Naive thymus-derived CD8-positive, alpha-beta T cell (primary cell): ENCODE measurements at regions not wholly inside any gene's neighbourhood (a gene's known extent, or its start where the extent isn't known, plus 50 kb on each side); places are given as distances from the start of the nearest gene placed in this dataset.
A peak's percentile ranks its signal among the peaks of the same experiment; 100 is the strongest.
"Not testable (repeated sequence)": the region's sequence is repeated elsewhere in the genome, so short reads cannot be mapped to it uniquely, and the experiment has no call there.

Source experiments
- ATAC-seq, 2 donors: fragments of 150-1000 bp; cut with Tn5 transposase in 1 of 2; sonication (Bioruptor Pico), chemical (Tn5 transposase) in 1 of 2; 1 replicate in 1 of 2; 2 replicates in 1 of 2; pipeline ENCODE4 v1.10.0; 2021; ENCODE audit warnings: mild to moderate bottlenecking in 2 of 2, moderate library complexity in 2 of 2
- POLR2A ChIA-PET: fragments of 350-600 bp; sonication (Branson Sonifier 250); formaldehyde crosslinking; loops from one replicate; lab custom pipeline; 2021; ENCODE audit warnings: antibody characterized with exemption; lab: Charles Lee
- DNase-seq, 10 donors: peaks; one replicate each; pipeline versions ENCODE4 v3.0.0 to v3.0.0-alpha.2; 2020 to 2022
- H3K27ac Mint-ChIP-seq, 10 donors: one replicate each; pipeline ENCODE4 v1.8.0; 2020 to 2022; ENCODE audit warnings: mild to moderate bottlenecking in 10 of 10, mixed read lengths in 10 of 10, moderate library complexity in 4 of 10, inconsistent platforms in 1 of 10
- H3K27me3 Mint-ChIP-seq, 5 donors: one replicate each; pipeline ENCODE4 v1.8.0; 2021 to 2022; ENCODE audit warnings: mixed read lengths in 5 of 5
- H3K36me3 Mint-ChIP-seq, 3 donors: one replicate each; pipeline ENCODE4 v1.8.0; 2020 to 2022; ENCODE audit warnings: mixed read lengths in 3 of 3, mild to moderate bottlenecking in 2 of 3, inconsistent platforms in 1 of 3
- H3K4me1 Mint-ChIP-seq, 4 donors: one replicate each; pipeline ENCODE4 v1.8.0; 2021 to 2022; ENCODE audit warnings: mixed read lengths in 4 of 4
- H3K4me3 Mint-ChIP-seq, 10 donors: one replicate each; pipeline ENCODE4 v1.8.0; 2020 to 2022; ENCODE audit warnings: mild to moderate bottlenecking in 10 of 10, mixed read lengths in 10 of 10, moderate library complexity in 6 of 10, inconsistent platforms in 1 of 10
- H3K9me3 Mint-ChIP-seq, 9 donors: one replicate each; pipeline ENCODE4 v1.8.0; 2020 to 2022; ENCODE audit warnings: mixed read lengths in 9 of 9, mild to moderate bottlenecking in 3 of 9, inconsistent platforms in 1 of 9, moderate library complexity in 1 of 9

DNA sequence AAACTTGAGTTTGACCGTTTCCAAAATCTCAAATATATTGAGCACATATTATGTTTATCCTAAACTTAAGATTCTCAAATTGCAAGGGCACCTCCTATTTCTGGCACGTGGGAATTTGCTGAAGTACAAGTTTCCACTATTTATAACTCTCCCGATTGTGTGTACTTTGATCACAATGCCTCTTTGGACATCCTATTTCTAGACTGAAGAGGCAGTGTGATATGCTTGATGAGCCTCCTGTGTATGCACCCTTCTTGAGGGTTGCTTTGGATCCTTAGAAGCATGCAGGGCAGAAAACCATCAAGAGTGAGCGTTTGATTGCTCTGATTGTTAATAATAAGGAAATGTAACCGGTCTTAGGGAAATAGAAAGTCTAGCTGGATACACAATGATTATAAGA, 218.9 kb upstream of the RBM19 start:
- no peak overlapping the region for H3K27ac Mint-ChIP-seq
- no peaks in the 10 kb centered on the region for H3K4me1 Mint-ChIP-seq
- H3K36me3 Mint-ChIP-seq = peaks cover 0 to 8% (median 0%) of the 10 kb centered on the region in 3 donors
- no peak overlapping the region for H3K4me3 Mint-ChIP-seq
- DNase-seq = no peak
- POLR2A ChIA-PET = no interaction called here
- H3K27me3 Mint-ChIP-seq = peaks cover 2 to 37% (median 7%) of the 10 kb centered on the region in 5 donors
- H3K9me3 Mint-ChIP-seq = peaks cover 0 to 15% (median 5%) of the 10 kb centered on the region in 9 donors
- ATAC-seq = no peak

DNA sequence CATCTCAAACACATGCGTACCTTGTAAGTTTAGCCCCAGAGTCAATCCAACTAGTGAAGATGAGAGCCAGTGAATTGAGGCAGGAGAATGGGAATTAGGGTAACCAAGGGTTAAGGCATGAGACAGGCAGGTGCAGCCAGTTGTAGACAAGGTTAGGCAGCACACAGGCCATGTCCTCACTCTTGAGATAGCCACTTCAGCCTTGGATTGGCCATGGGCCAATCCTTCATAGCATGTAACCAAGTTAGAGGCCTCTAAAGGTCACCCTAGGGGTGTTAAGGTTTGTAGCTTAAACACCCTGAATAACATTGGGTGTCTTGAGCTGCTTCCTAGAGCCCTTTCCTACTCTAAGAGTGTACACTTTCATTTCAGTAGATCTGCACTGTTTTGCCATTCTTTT, 208.2 kb upstream of the RBM19 start:
- Mint-ChIP-seq H3K4me3 (no peak overlapping the region), H3K36me3 (no peaks in the 10 kb centered on the region), H3K4me1 (no peaks in the 10 kb centered on the region), H3K9me3 (no peaks in the 10 kb centered on the region), H3K27me3 (peaks cover 0 to 17% (median 6%) of the 10 kb centered on the region in 5 donors), H3K27ac (no peak overlapping the region)
- POLR2A ChIA-PET = no interaction called here
- DNase-seq (no peak), ATAC-seq (no peak)

- DNase-seq (no peak), ATAC-seq (no peak)
- peaks cover 0 to 26% (median 6%) of the 10 kb centered on the region in 5 donors for H3K27me3 Mint-ChIP-seq
- no peak overlapping the region for H3K4me3 Mint-ChIP-seq
- POLR2A ChIA-PET = no interaction called here
- H3K36me3 Mint-ChIP-seq = no peaks in the 10 kb centered on the region
- H3K4me1 Mint-ChIP-seq = no peaks in the 10 kb centered on the region
- no peaks in the 10 kb centered on the region for H3K9me3 Mint-ChIP-seq
- peak overlapping the region in 1 of 10 donors; percentile 54 for H3K27ac Mint-ChIP-seq
Observed at GRCh38 chr12:114172135-114172534, 206.0 kb upstream of the RBM19 start.

DNA sequence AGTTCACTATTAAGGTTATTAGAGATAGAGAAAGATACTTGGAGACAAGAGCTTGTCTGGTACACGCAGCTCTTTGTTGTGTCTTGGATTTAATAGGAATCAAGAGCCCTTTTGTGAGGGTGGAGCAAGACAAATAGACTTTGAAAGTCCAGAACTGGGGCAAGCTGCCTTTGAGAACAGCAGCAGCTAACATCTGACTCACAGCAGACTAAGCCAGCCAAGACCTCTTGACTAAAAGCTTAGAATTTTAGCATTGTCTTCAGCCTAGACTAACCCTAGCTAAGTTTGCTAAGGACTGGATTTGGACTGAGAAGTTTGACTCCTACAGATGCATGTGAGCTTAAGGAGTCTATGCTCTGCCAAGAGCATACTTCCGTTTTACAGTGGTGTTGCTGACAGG, 201.9 kb upstream of the RBM19 start:
- POLR2A ChIA-PET = no interaction called here
- no peaks in the 10 kb centered on the region for H3K36me3 Mint-ChIP-seq
- H3K9me3 Mint-ChIP-seq = peaks cover 0 to 2% (median 0%) of the 10 kb centered on the region in 9 donors
- H3K4me3 Mint-ChIP-seq = no peak overlapping the region
- H3K27ac Mint-ChIP-seq = no peak overlapping the region
- DNase-seq (no peak), ATAC-seq (no peak)
- peaks cover 0 to 48% (median 13%) of the 10 kb centered on the region in 5 donors for H3K27me3 Mint-ChIP-seq
- no peaks in the 10 kb centered on the region for H3K4me1 Mint-ChIP-seq

DNA sequence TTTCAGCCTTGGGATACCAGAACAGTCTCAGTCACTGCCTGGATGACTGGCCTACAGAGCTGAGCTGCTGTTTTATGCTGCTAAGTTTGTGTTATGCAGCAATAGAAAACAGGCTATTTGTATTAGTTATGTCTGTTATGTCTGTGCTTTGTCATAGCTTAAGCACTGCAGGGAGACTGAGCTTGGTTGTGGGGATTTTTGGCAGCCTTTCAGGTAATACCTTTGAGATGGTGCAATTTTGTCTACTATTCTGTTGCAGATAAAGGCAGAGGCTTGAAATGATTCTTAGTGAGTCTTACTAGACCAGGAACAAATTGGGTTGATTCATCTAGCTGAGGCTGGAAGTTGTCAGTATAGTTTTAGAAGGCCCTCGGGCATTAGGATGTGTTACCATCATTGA, 201.3 kb upstream of the RBM19 start:
- no peak overlapping the region for H3K4me3 Mint-ChIP-seq
- ATAC-seq (no peak), DNase-seq (no peak)
- H3K9me3 Mint-ChIP-seq = peaks cover 0 to 2% (median 0%) of the 10 kb centered on the region in 9 donors
- H3K4me1 Mint-ChIP-seq = no peaks in the 10 kb centered on the region
- no peak overlapping the region for H3K27ac Mint-ChIP-seq
- peaks cover 0 to 48% (median 13%) of the 10 kb centered on the region in 5 donors for H3K27me3 Mint-ChIP-seq
- POLR2A ChIA-PET = no interaction called here
- no peaks in the 10 kb centered on the region for H3K36me3 Mint-ChIP-seq

DNA sequence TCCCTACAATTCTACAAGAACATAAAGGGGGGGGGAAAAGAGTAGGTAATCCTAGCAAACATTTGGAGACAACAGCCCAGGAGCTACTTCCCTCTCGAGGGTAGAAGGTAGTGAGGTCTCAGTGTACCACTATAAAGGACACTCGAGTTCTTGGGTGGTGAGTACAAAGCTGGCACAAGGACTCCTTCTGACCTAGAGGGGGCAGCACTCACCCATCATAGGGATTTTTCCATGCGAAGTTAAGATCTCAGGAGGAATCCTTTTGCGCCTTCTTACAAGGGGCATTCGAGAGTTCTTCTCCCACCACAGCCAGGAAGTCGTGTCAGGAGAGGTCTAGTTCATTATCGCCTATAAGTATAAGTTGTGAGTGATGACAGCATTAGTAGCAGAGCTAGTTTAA, 200.2 kb upstream of the RBM19 start:
- H3K27ac Mint-ChIP-seq = peak overlapping the region in 1 of 10 donors; percentile 28
- ATAC-seq (no peak), DNase-seq (no peak)
- no peak overlapping the region for H3K4me3 Mint-ChIP-seq
- H3K4me1 Mint-ChIP-seq = no peaks in the 10 kb centered on the region
- no peaks in the 10 kb centered on the region for H3K36me3 Mint-ChIP-seq
- peaks cover 0 to 46% (median 13%) of the 10 kb centered on the region in 5 donors for H3K27me3 Mint-ChIP-seq
- H3K9me3 Mint-ChIP-seq = peaks cover 0 to 2% (median 0%) of the 10 kb centered on the region in 9 donors
- POLR2A ChIA-PET = no interaction called here

DNA sequence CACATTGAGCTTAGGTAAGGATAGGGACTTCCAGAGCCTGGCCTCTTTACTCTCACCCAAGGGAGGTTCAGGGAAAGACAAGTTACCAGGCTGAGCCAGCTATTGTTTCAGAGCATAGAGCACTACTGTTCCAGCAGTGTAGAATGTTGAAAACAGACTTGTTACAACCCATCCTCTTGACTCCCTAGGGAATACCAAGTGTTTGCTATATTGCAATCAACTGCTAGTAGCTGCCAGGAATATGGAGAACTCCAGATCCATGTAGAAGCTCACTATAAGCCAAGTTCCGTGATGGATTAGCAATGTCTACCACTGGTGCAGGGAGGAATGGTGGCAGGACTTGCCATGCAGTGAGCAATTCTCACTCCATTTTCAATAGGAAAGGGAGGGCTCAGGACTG, 199.8 kb upstream of the RBM19 start:
- ATAC-seq (no peak), DNase-seq (no peak)
- Mint-ChIP-seq H3K36me3 (no peaks in the 10 kb centered on the region), H3K4me1 (no peaks in the 10 kb centered on the region), H3K4me3 (no peak overlapping the region), H3K27me3 (peaks cover 0 to 42% (median 13%) of the 10 kb centered on the region in 5 donors), H3K27ac (no peak overlapping the region), H3K9me3 (peaks cover 0 to 2% (median 0%) of the 10 kb centered on the region in 9 donors)
- POLR2A ChIA-PET = no interaction called here

- ATAC-seq (no peak), DNase-seq (no peak)
- peaks cover 0 to 31% (median 13%) of the 10 kb centered on the region in 5 donors for H3K27me3 Mint-ChIP-seq
- POLR2A ChIA-PET = no interaction called here
- no peaks in the 10 kb centered on the region for H3K4me1 Mint-ChIP-seq
- H3K4me3 Mint-ChIP-seq = no peak overlapping the region
- no peaks in the 10 kb centered on the region for H3K36me3 Mint-ChIP-seq
- no peak overlapping the region for H3K27ac Mint-ChIP-seq
- H3K9me3 Mint-ChIP-seq = peaks cover 0 to 2% (median 0%) of the 10 kb centered on the region in 9 donors
Observed at GRCh38 chr12:114164351-114164750, 198.2 kb upstream of the RBM19 start.

GRCh38 chr12:114163771-114164170, 197.6 kb upstream of the RBM19 start:
- no peaks in the 10 kb centered on the region for H3K36me3 Mint-ChIP-seq

DNA sequence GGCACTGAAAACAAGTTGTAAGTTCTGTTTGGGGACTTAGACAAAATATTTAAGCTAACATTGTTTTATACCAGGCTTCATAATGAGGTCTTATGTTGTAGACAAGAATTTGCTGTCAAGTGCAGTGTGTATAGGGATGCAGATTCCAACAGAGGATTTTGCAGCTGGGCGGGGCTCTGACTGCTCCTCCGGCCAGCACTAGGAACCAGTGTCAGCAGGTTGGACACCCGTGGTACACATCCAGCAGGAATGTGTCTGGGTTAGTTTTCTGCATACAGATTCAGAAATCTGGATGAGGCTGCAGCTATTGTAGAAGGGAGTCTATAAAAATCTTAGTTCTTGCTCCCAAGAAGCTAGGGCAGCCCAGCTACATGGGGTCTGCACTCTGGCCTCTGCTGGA, 194.3 kb upstream of the RBM19 start:
- Mint-ChIP-seq H3K27me3 (peaks cover 0 to 15% (median 9%) of the 10 kb centered on the region in 5 donors), H3K4me3 (no peak overlapping the region), H3K4me1 (no peaks in the 10 kb centered on the region), H3K36me3 (no peaks in the 10 kb centered on the region), H3K27ac (no peak overlapping the region), H3K9me3 (peaks cover 0 to under 1% (median 0%) of the 10 kb centered on the region in 9 donors)
- DNase-seq (no peak), ATAC-seq (no peak)
- POLR2A ChIA-PET = no interaction called here

More at GRCh38 chr12:114163771-114164170, 197.6 kb upstream of the RBM19 start:
- POLR2A ChIA-PET = no interaction called here
- no peaks in the 10 kb centered on the region for H3K4me1 Mint-ChIP-seq
- ATAC-seq (no peak), DNase-seq (no peak)
- H3K4me3 Mint-ChIP-seq = no peak overlapping the region
- peaks cover 0 to 27% (median 13%) of the 10 kb centered on the region in 5 donors for H3K27me3 Mint-ChIP-seq
- no peak overlapping the region for H3K27ac Mint-ChIP-seq
- H3K9me3 Mint-ChIP-seq = peaks cover 0 to 2% (median 0%) of the 10 kb centered on the region in 9 donors

GRCh38 chr12:114152890-114153289, 186.8 kb upstream of the RBM19 start:
- no peak overlapping the region for H3K4me3 Mint-ChIP-seq
- POLR2A ChIA-PET = no interaction called here

DNA sequence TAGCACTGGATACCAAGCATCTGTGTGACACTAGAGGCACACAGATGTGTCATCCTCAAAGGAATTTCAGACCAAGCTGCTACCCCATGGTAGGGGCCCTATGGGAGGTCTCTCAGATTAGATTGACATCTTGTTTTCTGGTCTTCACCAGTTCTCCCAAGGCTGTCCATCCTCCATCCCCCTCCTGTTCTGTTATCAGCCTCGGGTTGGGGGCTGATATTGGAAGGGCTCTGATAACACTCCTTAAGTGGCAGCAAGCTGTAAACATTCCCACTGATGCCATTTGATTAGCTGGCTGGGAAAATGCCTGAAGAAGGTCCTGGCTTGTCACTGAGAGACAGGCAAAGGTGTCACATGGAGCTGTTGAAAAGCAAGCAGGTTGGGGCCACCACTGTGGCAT, 185.9 kb upstream of the RBM19 start:
- no peak for ATAC-seq
- H3K36me3 Mint-ChIP-seq = peaks cover 0 to 5% (median 0%) of the 10 kb centered on the region in 3 donors
- H3K27me3 Mint-ChIP-seq = peaks cover 0 to 10% (median 9%) of the 10 kb centered on the region in 5 donors

More at GRCh38 chr12:114152890-114153289, 186.8 kb upstream of the RBM19 start:
- Mint-ChIP-seq H3K36me3 (peaks cover 0 to 5% (median 0%) of the 10 kb centered on the region in 3 donors), H3K4me1 (no peaks in the 10 kb centered on the region), H3K9me3 (peaks cover 0 to 8% (median 0%) of the 10 kb centered on the region in 9 donors), H3K27ac (no peak overlapping the region), H3K27me3 (peaks cover 0 to 9% (median 4%) of the 10 kb centered on the region in 5 donors)
- no peak for ATAC-seq
- DNase-seq = no peak

DNA sequence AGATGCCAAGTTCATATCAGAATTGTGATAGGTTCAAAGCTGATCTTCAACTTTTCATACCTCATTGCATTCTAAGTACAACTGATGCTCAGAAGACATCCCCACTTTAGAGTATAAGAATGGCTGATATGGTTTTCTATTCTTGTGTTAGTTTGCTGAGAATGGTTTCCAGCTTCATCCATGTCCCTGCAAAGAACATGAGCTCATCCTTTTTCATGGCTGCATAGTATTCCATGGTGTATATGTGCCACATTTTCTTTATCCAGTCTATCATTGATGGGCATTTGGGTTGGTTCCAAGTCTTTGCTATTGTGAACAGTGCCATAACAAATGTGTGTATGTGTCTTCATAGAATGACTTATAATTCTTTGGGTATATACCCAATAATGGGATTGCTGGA, 184.5 kb upstream of the RBM19 start:
- H3K4me3 Mint-ChIP-seq, H3K4me1 Mint-ChIP-seq, POLR2A ChIA-PET, H3K36me3 Mint-ChIP-seq, H3K27ac Mint-ChIP-seq, ATAC-seq, DNase-seq: not testable (repeated sequence)
- Mint-ChIP-seq H3K9me3 (peaks cover 0 to 15% (median 0%) of the 10 kb centered on the region in 9 donors), H3K27me3 (peaks cover 0 to 12% (median 9%) of the 10 kb centered on the region in 5 donors)

More for the DNA sequence above, 185.9 kb upstream of the RBM19 start:
- Mint-ChIP-seq H3K27ac (no peak overlapping the region), H3K4me1 (no peaks in the 10 kb centered on the region), H3K9me3 (peaks cover 0 to 8% (median 0%) of the 10 kb centered on the region in 9 donors), H3K4me3 (no peak overlapping the region)
- no peak for DNase-seq
- POLR2A ChIA-PET = no interaction called here
